Peyer's patch (tissue), 4 donors: ENCODE measurements at regions not wholly inside any gene's neighbourhood (a gene's known extent, or its start where the extent isn't known, plus 50 kb on each side); places are given as distances from the start of the nearest gene placed in this dataset.

ENCODE experiments used
- DNase-seq, 3 donors: peaks; one replicate each; pipeline ENCODE4 v3.0.0-alpha.2; 2017 to 2019
- H3K27ac ChIP-seq, 4 donors: fragments of 200-600 bp; sonication (generic); one replicate each; pipeline ENCODE4 v1.5.1; 2016 to 2019
- H3K27me3 ChIP-seq, 2 donors: fragments of 200-600 bp; sonication (generic); one replicate each; pipeline ENCODE4 v1.5.1; 2019
- H3K36me3 ChIP-seq, 3 donors: fragments of 200-600 bp; sonication (generic); one replicate each; pipeline ENCODE4 v1.5.1; 2016 to 2019
- H3K4me1 ChIP-seq, 4 donors: fragments of 200-600 bp; sonication (generic); one replicate each; pipeline ENCODE4 v1.5.1; 2016 to 2019
- H3K4me3 ChIP-seq, 4 donors: fragments of 200-600 bp; sonication (generic); 1 replicate in 3 of 4; 2 replicates in 1 of 4; pipeline ENCODE4 v1.5.1; 2016 to 2019; ENCODE audit warnings: mild to moderate bottlenecking in 1 of 4
- H3K9me3 ChIP-seq, 4 donors: fragments of 200-600 bp; sonication (generic); one replicate each; pipeline ENCODE4 v1.5.1; 2016 to 2019; ENCODE audit warnings: mild to moderate bottlenecking in 1 of 4
- POLR2A ChIP-seq, 2 donors: fragments of 450-650 bp; IDR thresholded peaks; one replicate each; pipeline ENCODE4 v1.5.1; 2017; ENCODE audit warnings: antibody characterized with exemption in 2 of 2, mild to moderate bottlenecking in 2 of 2, moderate library complexity in 2 of 2
- TF ChIP-seq, protein P1 (sequence below), 6 experiments: fragments of 450-650 bp in 4 of 6; fragments of 200-600 bp in 2 of 6; sonication (generic) in 1 of 6; IDR thresholded peaks; one replicate each; pipeline ENCODE4 v1.5.1; 2017 to 2019; ENCODE audit warnings: antibody characterized with exemption in 6 of 6, mild to moderate bottlenecking in 3 of 6, moderate library complexity in 1 of 6

DNA sequence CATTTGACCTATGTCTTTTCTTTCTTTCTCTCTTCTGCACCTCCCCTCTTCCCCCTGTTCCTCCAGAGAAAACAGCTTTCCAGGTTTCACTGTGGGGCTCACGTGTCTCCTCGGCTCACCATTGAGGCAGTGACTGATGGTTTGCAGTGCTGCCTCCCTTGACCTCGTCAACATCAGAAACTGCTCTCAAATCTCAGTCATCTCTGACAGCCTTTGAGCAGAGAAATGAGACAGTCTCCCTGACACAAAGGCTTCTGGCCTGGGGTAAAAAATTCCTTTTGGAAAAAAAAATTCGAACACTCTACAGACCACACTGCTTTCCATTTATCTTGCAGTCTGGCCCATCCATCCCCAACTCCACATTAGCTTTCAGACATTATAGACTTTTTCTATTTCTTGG is 450.0 kb downstream of the TFAP2B start:
- Histone ChIP-seq H3K27me3 (no peaks in the 10 kb centered on the region), H3K4me3 (no peak overlapping the region), H3K36me3 (no peaks in the 10 kb centered on the region), H3K4me1 (no peaks in the 10 kb centered on the region), H3K27ac (no peak overlapping the region), H3K9me3 (no peaks in the 10 kb centered on the region)
- no peak for DNase-seq
- no peak for TF ChIP-seq POLR2A (IDR thresholded peaks at IDR 0.05)
- TF ChIP-seq, protein P1, sequence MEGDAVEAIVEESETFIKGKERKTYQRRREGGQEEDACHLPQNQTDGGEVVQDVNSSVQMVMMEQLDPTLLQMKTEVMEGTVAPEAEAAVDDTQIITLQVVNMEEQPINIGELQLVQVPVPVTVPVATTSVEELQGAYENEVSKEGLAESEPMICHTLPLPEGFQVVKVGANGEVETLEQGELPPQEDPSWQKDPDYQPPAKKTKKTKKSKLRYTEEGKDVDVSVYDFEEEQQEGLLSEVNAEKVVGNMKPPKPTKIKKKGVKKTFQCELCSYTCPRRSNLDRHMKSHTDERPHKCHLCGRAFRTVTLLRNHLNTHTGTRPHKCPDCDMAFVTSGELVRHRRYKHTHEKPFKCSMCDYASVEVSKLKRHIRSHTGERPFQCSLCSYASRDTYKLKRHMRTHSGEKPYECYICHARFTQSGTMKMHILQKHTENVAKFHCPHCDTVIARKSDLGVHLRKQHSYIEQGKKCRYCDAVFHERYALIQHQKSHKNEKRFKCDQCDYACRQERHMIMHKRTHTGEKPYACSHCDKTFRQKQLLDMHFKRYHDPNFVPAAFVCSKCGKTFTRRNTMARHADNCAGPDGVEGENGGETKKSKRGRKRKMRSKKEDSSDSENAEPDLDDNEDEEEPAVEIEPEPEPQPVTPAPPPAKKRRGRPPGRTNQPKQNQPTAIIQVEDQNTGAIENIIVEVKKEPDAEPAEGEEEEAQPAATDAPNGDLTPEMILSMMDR (IDR thresholded peaks at IDR 0.05) = no peak

DNA sequence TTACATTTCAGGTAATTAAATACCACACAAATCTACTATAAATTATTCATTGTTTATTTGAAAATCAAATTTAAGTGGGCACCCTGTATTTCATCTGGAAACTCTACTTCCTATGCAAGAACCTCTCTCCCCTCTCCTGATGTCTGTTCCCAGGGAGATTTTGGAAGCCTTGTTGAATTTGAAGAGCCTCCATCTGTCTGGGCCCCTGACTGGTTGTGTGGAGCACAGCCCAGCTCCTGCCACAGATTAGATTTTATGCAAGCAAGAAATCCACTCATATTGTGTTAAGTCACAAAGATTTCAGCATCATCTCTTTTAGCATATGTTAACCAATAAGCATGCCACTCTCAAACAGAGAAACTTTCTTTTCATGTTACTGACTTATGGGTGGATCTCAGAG is 451.2 kb downstream of the TFAP2B start:
- Histone ChIP-seq H3K27me3 (no peaks in the 10 kb centered on the region), H3K36me3 (no peaks in the 10 kb centered on the region), H3K9me3 (no peaks in the 10 kb centered on the region), H3K27ac (no peak overlapping the region), H3K4me1 (no peaks in the 10 kb centered on the region), H3K4me3 (no peak overlapping the region)
- no peak for DNase-seq
- TF ChIP-seq, protein P1 (IDR thresholded peaks at IDR 0.05) = no peak
- no peak for TF ChIP-seq POLR2A (IDR thresholded peaks at IDR 0.05)

DNA sequence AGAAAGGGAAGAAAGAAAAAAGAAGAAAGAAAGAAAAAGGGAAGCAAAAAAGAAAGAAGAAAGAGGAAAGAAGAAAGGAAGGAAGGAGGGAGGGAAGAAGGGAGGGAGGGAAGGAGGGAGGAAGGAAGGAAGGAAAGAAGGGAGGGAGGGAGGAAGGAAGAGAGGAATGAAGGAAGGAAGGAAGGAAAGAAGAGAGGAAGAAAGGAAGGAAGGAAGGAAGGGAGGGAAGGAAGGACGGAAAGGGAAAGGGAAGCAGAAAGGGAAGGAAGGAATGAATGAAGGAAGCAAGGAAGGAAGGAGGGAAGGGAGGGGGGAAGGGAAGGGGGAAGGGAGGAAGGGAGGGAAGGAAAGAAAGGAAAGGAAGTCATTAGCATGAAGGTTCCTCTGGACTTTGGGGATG is 452.9 kb downstream of the TFAP2B start:
- Histone ChIP-seq H3K4me1 (no peaks in the 10 kb centered on the region), H3K36me3 (no peaks in the 10 kb centered on the region), H3K4me3 (no peak overlapping the region), H3K27ac (no peak overlapping the region), H3K9me3 (no peaks in the 10 kb centered on the region), H3K27me3 (no peaks in the 10 kb centered on the region)
- TF ChIP-seq, protein P1 (IDR thresholded peaks at IDR 0.05) = no peak
- TF ChIP-seq POLR2A (IDR thresholded peaks at IDR 0.05) = no peak
- no peak for DNase-seq

DNA sequence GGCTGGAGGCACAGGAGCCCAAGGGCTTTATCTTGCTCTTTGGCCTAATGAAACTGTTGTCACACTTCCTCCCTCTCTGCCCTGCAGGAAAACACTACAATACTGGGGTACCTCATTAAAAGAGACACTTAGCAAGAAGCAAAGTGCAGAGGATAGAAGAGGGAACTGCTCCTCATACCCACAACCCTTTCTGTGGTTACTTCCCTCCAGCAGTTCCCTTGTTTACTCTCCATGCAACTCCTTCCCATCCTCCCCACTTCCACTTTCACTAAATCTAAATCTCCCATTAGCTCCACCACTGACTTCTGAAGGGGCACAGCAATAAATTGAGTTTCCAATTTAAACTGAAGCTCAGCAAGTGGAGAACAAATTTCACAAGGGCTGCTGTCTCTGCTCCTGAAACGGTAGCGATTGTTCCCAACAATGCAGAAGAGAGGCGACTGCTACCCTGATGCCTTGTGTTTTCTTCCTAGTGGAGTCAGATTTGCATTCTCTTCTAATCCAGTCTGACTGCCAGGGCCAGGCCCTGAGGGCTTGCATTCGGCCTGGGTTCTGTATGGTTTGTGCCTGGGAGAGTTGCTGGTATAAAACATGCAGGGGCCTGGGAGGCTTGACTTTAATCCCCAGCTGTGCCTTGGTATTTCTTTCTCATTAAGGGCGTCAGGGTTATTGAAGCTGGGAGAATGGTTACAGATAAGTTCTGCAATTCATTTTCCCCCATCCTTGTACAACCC is 454.7 kb downstream of the TFAP2B start:
- no peak overlapping the region for H3K27ac ChIP-seq
- H3K27me3 ChIP-seq = no peaks in the 10 kb centered on the region
- TF ChIP-seq, protein P1 (IDR thresholded peaks at IDR 0.05) = no peak
- no peak for TF ChIP-seq POLR2A (IDR thresholded peaks at IDR 0.05)
- no peak for DNase-seq
- H3K36me3 ChIP-seq = no peaks in the 10 kb centered on the region
- H3K4me1 ChIP-seq = no peaks in the 10 kb centered on the region
- H3K9me3 ChIP-seq = no peaks in the 10 kb centered on the region
- H3K4me3 ChIP-seq = no peak overlapping the region

DNA sequence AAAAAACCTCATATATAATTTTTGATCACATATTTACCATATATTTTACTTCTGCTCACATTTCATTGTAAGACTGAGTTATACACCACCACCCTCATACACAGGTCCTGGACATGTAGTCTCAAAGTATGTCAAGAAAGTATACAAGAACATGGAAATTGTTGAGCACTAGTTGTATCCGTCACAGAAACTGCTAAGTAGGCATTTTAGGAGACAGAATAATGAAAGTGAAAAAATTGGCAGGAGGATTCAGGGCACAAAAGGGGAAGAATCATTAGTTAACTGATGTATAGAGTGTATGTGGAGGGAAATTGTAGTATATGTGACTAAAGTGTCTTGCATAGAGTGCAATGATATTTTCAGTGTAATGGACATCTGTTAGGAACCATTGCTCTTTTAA is 458.8 kb downstream of the TFAP2B start:
- Histone ChIP-seq H3K9me3 (no peaks in the 10 kb centered on the region), H3K27me3 (no peaks in the 10 kb centered on the region), H3K27ac (no peak overlapping the region), H3K4me1 (no peaks in the 10 kb centered on the region), H3K36me3 (no peaks in the 10 kb centered on the region), H3K4me3 (no peak overlapping the region)
- TF ChIP-seq, protein P1 (IDR thresholded peaks at IDR 0.05) = no peak
- no peak for TF ChIP-seq POLR2A (IDR thresholded peaks at IDR 0.05)
- DNase-seq = no peak

DNA sequence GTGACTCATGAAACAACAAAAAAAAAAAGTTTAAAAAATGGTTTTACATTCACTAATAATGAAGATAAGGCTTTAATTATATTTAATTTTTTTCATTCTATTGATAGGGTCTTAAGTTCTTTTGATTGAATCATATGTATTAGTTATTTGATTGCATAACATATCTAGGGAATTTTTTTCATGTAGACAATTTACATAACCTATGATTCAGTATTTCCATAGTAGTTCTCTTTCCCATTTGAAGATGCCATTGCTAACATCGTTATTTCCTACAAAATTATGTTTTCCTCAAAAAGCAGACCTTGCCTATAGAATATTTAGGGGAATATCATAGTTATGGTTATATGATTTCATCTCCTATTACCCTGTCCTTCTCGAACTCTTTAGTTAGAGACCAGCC is 463.4 kb downstream of the TFAP2B start:
- Histone ChIP-seq H3K4me3 (no peak overlapping the region), H3K36me3 (no peaks in the 10 kb centered on the region), H3K27ac (no peak overlapping the region), H3K9me3 (no peaks in the 10 kb centered on the region), H3K4me1 (no peaks in the 10 kb centered on the region), H3K27me3 (no peaks in the 10 kb centered on the region)
- TF ChIP-seq, protein P1 (IDR thresholded peaks at IDR 0.05) = no peak
- no peak for TF ChIP-seq POLR2A (IDR thresholded peaks at IDR 0.05)
- DNase-seq = no peak
